Cardiac fibroblast (primary cell): ENCODE measurements at regions not wholly inside any gene's neighbourhood (a gene's known extent, or its start where the extent isn't known, plus 50 kb on each side); places are given as distances from the start of the nearest gene placed in this dataset.

Experiments used
- DNase-seq, 2 donors: peaks; one replicate each; pipeline versions ENCODE4 v3.0.0 to v3.0.0-alpha.2; 2010; ENCODE audit warnings: low read depth in 2 of 2
- H3K4me3 ChIP-seq, 2 donors: replicated peaks in 1 of 2; 1 replicate in 1 of 2; 2 replicates in 1 of 2; pipeline ENCODE4 v1.5.1; 2011; ENCODE audit warnings: low read depth in 2 of 2, low read length in 2 of 2, mild to moderate bottlenecking in 2 of 2, moderate library complexity in 1 of 2
- TF ChIP-seq, protein P1 (sequence below): IDR thresholded peaks from one replicate; pipeline ENCODE4 v1.5.1; 2011; ENCODE audit warnings: low read depth, mild to moderate bottlenecking, low read length, inconsistent platforms

DNA sequence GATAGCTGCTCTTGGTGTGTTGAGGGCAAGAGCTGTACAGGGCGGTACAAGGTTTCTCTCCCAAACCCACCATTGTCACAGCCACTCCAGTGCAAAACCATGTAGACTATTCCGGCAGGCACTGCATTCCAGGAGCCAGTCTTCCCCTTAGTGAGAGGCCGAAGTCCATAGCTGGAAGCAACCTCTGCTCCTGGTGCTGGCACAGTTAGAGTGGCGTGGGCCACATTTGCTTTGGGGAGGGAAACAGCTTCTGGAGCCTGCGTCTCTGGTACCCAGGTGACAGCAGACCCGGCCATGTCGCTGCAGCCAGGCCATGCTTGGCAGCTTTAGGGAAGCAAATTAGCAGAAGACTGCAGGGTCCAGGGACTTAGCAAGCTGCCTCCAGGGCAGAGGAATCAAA lies 788.0 kb downstream of the BRD1 start:
- TF ChIP-seq, protein P1, sequence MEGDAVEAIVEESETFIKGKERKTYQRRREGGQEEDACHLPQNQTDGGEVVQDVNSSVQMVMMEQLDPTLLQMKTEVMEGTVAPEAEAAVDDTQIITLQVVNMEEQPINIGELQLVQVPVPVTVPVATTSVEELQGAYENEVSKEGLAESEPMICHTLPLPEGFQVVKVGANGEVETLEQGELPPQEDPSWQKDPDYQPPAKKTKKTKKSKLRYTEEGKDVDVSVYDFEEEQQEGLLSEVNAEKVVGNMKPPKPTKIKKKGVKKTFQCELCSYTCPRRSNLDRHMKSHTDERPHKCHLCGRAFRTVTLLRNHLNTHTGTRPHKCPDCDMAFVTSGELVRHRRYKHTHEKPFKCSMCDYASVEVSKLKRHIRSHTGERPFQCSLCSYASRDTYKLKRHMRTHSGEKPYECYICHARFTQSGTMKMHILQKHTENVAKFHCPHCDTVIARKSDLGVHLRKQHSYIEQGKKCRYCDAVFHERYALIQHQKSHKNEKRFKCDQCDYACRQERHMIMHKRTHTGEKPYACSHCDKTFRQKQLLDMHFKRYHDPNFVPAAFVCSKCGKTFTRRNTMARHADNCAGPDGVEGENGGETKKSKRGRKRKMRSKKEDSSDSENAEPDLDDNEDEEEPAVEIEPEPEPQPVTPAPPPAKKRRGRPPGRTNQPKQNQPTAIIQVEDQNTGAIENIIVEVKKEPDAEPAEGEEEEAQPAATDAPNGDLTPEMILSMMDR, result no peak
- no peak overlapping the region for H3K4me3 ChIP-seq
- no peak for DNase-seq

DNA sequence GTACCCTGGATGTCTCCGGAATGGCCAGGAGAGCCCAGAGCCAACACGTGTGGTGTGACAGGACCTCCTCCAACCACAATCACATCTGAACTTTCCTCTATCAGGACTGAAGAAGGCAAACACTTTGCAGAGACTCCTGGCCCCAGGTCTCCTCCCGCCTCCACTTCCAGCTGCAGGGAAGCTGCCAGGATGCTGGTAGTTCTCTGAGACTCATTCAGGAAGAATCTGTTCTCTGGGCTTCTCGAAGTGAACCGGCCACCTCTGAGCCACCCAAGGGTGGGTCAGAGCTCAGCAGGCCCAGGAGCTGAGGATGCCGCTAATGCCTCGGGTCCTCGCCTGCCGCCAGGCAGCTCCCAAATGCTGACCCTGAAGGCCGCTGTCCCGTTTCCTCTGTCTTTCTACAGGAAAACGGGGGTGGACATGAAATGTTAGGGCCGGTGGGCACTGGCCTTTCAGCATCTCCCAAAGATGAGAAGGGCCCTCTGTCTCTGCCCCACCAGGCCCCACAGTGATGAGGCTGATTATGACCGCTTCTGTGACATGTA lies 789.9 kb downstream of the BRD1 start:
- DNase-seq, result no peak
- no peak overlapping the region for H3K4me3 ChIP-seq
- TF ChIP-seq, protein P1, result no peak

DNA sequence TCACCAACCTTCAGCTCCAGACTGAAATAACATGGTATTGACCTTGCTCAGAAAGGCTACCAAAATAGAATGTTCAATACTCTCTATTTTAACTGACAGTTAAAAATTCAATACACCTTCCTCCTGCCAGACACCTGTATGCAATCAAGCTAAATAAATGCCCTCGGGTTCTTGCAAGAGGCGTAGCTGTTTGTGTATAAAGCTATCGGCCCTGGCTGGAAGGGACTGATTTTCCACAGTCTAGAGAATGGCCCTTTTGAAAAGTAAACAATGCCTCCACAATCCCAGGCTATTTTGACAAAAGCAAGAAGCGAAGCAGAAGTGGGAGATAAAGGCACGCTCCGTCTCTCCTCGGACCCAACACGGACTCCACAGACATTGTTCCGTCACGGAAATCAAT lies 791.2 kb downstream of the BRD1 start:
- no peak for DNase-seq
- TF ChIP-seq, protein P1, result no peak
- H3K4me3 ChIP-seq, result no peak overlapping the region

DNA sequence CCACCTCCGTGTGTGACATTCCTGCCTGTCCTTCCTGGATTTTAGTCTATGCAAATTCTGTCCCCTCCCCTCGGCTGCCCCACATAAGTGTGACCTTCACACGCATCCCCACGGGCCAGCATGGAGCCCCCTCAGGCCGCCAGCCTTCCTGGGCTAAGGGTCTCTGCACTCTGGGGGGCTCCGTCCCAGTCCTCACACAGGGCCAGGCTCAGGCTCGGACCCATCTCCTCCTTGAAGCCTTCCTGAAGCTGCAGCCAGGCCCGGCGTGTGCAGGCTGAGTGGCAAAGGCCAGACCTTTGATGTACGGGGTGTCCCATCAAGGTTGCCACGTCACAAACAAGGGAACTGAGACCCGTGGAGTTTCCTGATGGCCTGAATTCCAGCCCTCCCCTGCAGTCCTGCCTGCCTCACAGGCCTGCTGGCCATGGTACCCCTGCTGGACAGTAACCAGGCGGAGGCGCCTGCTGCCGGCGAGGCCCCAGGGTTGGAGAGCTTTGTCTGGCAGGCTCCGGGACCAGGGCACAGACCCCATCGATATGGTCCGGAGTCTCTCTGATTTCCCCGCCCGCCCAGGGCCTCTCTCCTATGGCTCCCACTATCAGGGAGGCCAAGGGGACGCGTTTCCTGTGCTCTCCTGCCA lies 791.7 kb downstream of the BRD1 start:
- no peak for DNase-seq
- H3K4me3 ChIP-seq, result no peak overlapping the region
- TF ChIP-seq, protein P1, result no peak

DNA sequence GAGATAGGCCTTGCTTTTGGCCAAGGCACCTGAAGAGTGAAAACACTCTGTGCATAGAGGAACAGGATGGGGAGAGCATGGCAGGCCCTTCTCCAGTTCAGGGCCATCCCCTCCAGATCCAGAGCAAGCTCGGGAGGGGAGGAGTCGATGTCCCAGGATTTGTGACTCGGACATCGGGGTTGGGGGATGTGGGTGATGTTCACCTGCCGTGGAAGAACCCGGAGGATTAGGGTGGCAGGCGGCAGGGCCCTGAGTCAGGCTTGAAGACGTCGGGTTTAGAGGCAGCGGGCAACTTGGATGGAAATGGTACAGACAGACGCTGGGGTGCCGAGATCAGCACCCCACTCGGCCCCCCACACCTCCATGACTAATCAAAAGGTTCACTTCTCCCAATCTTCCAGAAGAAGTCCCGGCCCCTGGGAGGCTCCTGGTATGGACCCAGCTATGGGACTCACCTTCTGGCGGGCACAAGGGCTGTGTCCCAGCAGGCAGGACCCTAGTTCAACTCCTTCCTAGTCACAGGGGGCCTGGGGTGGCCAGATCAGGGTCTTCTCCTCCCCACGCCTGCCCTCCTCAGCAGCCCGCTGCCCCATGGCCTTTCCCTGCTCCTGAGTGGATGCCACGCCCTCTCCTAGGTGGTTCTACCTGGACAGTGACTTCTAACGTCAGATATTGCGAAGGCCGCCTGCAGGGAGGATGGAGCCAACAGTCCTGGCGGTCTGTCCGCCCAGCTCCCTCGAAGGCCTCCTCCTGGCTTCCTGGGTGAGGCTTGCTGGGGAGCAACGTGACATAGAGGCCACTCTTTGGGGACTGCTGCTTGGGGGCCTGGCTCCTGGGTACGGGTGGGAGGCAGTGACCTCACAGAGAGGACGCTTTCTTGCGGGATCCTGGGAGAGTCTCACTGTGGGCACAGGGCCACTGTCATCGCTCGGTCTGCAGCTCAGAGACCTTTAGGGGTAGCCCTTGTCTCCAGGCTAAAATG lies 792.5 kb downstream of the BRD1 start:
- H3K4me3 ChIP-seq, result no peak overlapping the region
- TF ChIP-seq, protein P1, result no peak
- DNase-seq, result no peak

DNA sequence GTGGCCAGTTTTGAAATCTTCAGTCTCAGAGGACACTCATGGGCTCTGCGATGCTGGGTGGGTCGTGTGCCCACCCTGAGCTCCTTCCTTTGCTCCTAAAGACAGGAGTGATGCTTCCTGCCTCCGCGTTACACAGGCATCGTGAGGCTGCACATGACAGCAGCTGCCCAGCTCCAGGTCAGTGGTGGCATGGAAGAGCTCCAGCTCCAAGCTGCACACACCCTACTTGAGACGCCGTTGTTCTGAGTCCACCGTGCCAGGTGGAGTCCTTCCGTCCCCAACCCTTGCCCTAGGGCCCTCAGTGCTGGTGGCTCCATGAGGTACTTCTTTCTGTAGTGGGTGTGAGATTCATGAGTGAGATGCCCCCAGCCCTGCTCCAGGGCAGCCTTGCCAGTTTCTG lies 794.1 kb downstream of the BRD1 start:
- DNase-seq, result no peak
- H3K4me3 ChIP-seq, result no peak overlapping the region
- TF ChIP-seq, protein P1, result no peak
